ENCODE measurements at regions not wholly inside any gene's neighbourhood (a gene's known extent, or its start where the extent isn't known, plus 50 kb on each side); places are given as distances from the start of the nearest gene placed in this dataset.
A peak's percentile ranks its signal among the peaks of the same experiment; 100 is the strongest.
"Not testable (repeated sequence)": the region's sequence is repeated elsewhere in the genome, so short reads cannot be mapped to it uniquely, and the experiment has no call there.

GRCh38 chr6:27826612-27826985, 85.6 kb downstream of the OR2B2 start:
- DNase-seq (ENCODE audit: low read depth in 2 of 2) = not testable (repeated sequence)

- not testable (repeated sequence) for DNase-seq (ENCODE audit: low read depth in 2 of 2)
Observed at GRCh38 chr6:27825848-27826611, 86.2 kb downstream of the OR2B2 start.

- no peak for DNase-seq (ENCODE audit: low read depth in 2 of 2)
Observed at GRCh38 chr6:27825025-27825793, 87.0 kb downstream of the OR2B2 start.

- DNase-seq (ENCODE audit: low read depth in 2 of 2) = not testable (repeated sequence)
Observed at GRCh38 chr6:27824211-27825024, 87.8 kb downstream of the OR2B2 start.

- peak in 1 of 2 donors; percentile 45 for DNase-seq (ENCODE audit: low read depth in 2 of 2)
Observed at GRCh38 chr6:27823714-27824210, 88.4 kb downstream of the OR2B2 start.

- DNase-seq (ENCODE audit: low read depth in 2 of 2) = no peak
Observed at GRCh38 chr6:27816906-27817305, 95.3 kb downstream of the OR2B2 start.

GRCh38 chr6:27814665-27815424, 97.4 kb downstream of the OR2B2 start:
- peak in 1 of 2 donors; percentile 44 for DNase-seq (ENCODE audit: low read depth in 2 of 2)

GRCh38 chr6:27814415-27814664, 97.9 kb downstream of the OR2B2 start:
- DNase-seq (ENCODE audit: low read depth in 2 of 2) = not testable (repeated sequence)

- no peak for DNase-seq (ENCODE audit: low read depth in 2 of 2)
Observed at GRCh38 chr6:27812805-27813492, 99.2 kb downstream of the OR2B2 start.

GRCh38 chr6:27812078-27812804, 100.0 kb downstream of the OR2B2 start:
- no peak for DNase-seq (ENCODE audit: low read depth in 2 of 2)

- DNase-seq (ENCODE audit: low read depth in 2 of 2) = no peak
Observed at GRCh38 chr6:27811451-27811772, 100.8 kb downstream of the OR2B2 start.

- DNase-seq (ENCODE audit: low read depth in 2 of 2) = no peak
Observed at GRCh38 chr6:27810768-27811450, 101.3 kb downstream of the OR2B2 start.

GRCh38 chr6:27809939-27810767, 102.0 kb downstream of the OR2B2 start:
- peak in 1 of 2 donors; percentile 62 for DNase-seq (ENCODE audit: low read depth in 2 of 2)

- DNase-seq (ENCODE audit: low read depth in 2 of 2) = no peak
Observed at GRCh38 chr6:27809067-27809938, 102.9 kb downstream of the OR2B2 start.

- DNase-seq (ENCODE audit: low read depth in 2 of 2) = not testable (repeated sequence)
Observed at GRCh38 chr6:27808242-27809066, 103.7 kb downstream of the OR2B2 start.

GRCh38 chr6:27807441-27808241, 104.6 kb downstream of the OR2B2 start:
- DNase-seq (ENCODE audit: low read depth in 2 of 2) = peak in 1 of 2 donors; percentile 37

Data from stimulated activated CD8-positive, alpha-beta memory T cell treated with anti-CD3 and anti-CD28 coated beads, Interleukin-2, amount 100 ng/mL, for 1 hour (primary cell).